ENCODE measurements at regions not wholly inside any gene's neighbourhood (a gene's known extent, or its start where the extent isn't known, plus 50 kb on each side); places are given as distances from the start of the nearest gene placed in this dataset.
"Not testable (repeated sequence)": the region's sequence is repeated elsewhere in the genome, so short reads cannot be mapped to it uniquely, and the experiment has no call there.

- DNase-seq (ENCODE audit: low read depth): no peak
Observed at GRCh38 chr6:72466971-72467566, 154.8 kb upstream of the KCNQ5 start.

GRCh38 chr6:72469406-72469983 is 152.4 kb upstream of the KCNQ5 start:
- DNase-seq (ENCODE audit: low read depth): not testable (repeated sequence)

More at GRCh38 chr6:72466971-72467566, 154.8 kb upstream of the KCNQ5 start:
- no peak for TF ChIP-seq CTCF (conservative IDR thresholded peaks at IDR 0.05; ENCODE audit: control insufficient read depth, insufficient read depth, low read depth, low read length)
- H3K4me3 ChIP-seq (ENCODE audit: control insufficient read depth, low read depth, low read length): no peak overlapping the region

GRCh38 chr6:72476051-72476450 is 145.8 kb upstream of the KCNQ5 start:
- no peak for DNase-seq (ENCODE audit: low read depth)
- H3K4me3 ChIP-seq (ENCODE audit: control insufficient read depth, low read depth, low read length): no peak overlapping the region
- TF ChIP-seq CTCF (conservative IDR thresholded peaks at IDR 0.05; ENCODE audit: control insufficient read depth, insufficient read depth, low read depth, low read length): no peak

More at GRCh38 chr6:72469406-72469983, 152.4 kb upstream of the KCNQ5 start:
- H3K4me3 ChIP-seq (ENCODE audit: control insufficient read depth, low read depth, low read length): not testable (repeated sequence)

GRCh38 chr6:72476646-72477045 is 145.2 kb upstream of the KCNQ5 start:
- DNase-seq (ENCODE audit: low read depth): no peak
- no peak overlapping the region for H3K4me3 ChIP-seq (ENCODE audit: control insufficient read depth, low read depth, low read length)
- TF ChIP-seq CTCF (conservative IDR thresholded peaks at IDR 0.05; ENCODE audit: control insufficient read depth, insufficient read depth, low read depth, low read length): no peak

- no peak for TF ChIP-seq CTCF (conservative IDR thresholded peaks at IDR 0.05; ENCODE audit: control insufficient read depth, insufficient read depth, low read depth, low read length)
- H3K4me3 ChIP-seq (ENCODE audit: control insufficient read depth, low read depth, low read length): no peak overlapping the region
- DNase-seq (ENCODE audit: low read depth): no peak
Observed at GRCh38 chr6:72495441-72495840, 126.4 kb upstream of the KCNQ5 start.

- TF ChIP-seq CTCF (conservative IDR thresholded peaks at IDR 0.05; ENCODE audit: control insufficient read depth, insufficient read depth, low read depth, low read length): no peak
Observed at GRCh38 chr6:72497186-72497585, 124.7 kb upstream of the KCNQ5 start.

GRCh38 chr6:72500669-72501068 is 121.2 kb upstream of the KCNQ5 start:
- no peak for DNase-seq (ENCODE audit: low read depth)
- no peak for TF ChIP-seq CTCF (conservative IDR thresholded peaks at IDR 0.05; ENCODE audit: control insufficient read depth, insufficient read depth, low read depth, low read length)
- H3K4me3 ChIP-seq (ENCODE audit: control insufficient read depth, low read depth, low read length): no peak overlapping the region

More at GRCh38 chr6:72497186-72497585, 124.7 kb upstream of the KCNQ5 start:
- no peak for DNase-seq (ENCODE audit: low read depth)
- H3K4me3 ChIP-seq (ENCODE audit: control insufficient read depth, low read depth, low read length): no peak overlapping the region
